ENCODE measurements at regions not wholly inside any gene's neighbourhood (a gene's known extent, or its start where the extent isn't known, plus 50 kb on each side); places are given as distances from the start of the nearest gene placed in this dataset.

DNA sequence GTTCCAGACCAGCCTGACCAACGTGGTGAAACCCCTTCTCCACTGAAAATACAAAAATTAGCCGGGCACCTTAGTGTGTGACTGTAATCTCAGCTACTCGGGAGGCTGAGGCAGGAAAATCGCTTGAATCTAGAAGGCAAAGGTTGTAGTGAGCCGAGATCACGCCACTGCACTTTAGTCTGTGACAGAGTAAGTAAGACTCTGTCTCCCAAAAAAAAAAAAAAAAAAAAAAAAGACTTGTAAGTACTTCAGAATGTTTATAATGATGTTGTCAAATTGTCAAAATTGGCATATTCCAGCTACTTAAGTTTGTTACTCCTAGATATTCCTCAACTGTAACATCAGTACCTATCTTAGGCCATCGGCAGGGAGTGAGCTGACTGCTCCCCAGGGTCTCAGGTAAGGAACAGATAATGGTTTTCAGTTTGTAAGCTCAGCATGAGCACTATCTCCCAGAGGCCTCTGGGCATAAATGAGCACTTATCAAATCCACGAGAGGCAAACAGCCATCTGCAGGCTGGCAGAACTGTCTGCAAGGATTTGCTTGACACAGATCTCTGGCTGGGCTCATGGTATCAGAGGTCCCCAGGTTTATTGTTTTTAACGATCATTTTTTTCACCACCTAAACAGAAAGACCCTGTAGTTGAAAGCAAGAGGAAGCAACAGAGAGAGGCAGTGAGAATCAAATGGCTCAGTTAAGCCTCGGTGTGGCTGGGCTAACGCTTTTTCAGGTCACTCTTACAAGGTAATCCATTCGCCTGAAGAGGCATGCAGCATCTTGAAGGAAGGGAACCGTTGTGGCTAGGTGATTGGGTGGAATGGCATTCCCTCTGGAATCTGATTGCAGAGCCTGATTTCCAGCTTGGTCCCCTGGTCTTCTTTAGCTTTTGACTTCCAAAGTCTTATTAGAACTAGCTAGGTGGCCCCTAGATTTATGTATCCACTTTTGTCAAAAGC, 115.9 kb downstream of the LY86 start:
- peak; percentile 40 for DNase-seq

- no peak for DNase-seq
Measured at GRCh38 chr6:6705061-6705425, 116.5 kb downstream of the LY86 start.

GRCh38 chr6:6705915-6706675, 117.6 kb downstream of the LY86 start:
- no peak for DNase-seq

GRCh38 chr6:6707143-6707542, 118.6 kb downstream of the LY86 start:
- DNase-seq = no peak

- DNase-seq = no peak
Measured at GRCh38 chr6:6709106-6709505, 120.6 kb downstream of the LY86 start.

DNA sequence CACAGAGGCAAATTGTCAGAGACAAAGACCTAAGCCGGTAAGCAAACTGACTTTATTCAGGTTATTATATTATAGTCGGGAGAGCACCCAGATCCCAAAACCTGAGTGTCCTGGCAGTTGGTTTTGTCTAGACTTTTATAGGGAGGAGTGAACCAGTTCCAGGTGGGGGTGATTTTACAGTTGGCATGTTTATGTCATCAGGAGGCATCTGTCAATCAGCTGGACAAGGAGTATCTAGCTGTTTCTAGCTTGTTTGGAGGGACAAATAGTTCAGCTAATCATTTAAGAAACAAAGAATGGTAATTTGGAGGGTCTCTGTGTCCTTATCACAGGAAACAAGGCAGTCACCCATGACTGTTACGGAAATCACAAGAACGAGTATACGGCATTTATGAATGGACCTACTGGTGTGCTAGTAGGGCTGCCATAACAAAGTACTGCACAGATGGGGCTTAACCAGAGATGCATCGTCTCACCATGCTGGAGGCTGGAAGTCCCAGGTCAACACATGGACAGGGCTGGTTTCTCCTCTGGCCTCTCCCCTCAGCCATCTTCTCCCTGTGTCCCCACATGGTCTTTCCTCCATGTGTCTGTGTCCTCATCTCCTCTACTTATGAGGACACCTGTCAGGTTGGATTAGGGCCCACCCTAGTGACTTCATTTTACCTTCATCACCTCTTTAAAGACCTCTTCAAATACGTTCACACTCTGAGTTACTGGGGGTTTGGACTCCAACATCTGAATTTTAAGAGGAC, 122.7 kb downstream of the LY86 start:
- no peak for DNase-seq

- no peak for DNase-seq
Measured at GRCh38 chr6:6711832-6712448, 123.4 kb downstream of the LY86 start.

- no peak for DNase-seq
Measured at GRCh38 chr6:6712449-6713403, 124.2 kb downstream of the LY86 start.

GRCh38 chr6:6713657-6714056, 125.1 kb downstream of the LY86 start:
- DNase-seq = no peak

GRCh38 chr6:6714118-6714897, 125.8 kb downstream of the LY86 start:
- DNase-seq = no peak

- no peak for DNase-seq
Measured at GRCh38 chr6:6714953-6715352, 126.4 kb downstream of the LY86 start.

DNA sequence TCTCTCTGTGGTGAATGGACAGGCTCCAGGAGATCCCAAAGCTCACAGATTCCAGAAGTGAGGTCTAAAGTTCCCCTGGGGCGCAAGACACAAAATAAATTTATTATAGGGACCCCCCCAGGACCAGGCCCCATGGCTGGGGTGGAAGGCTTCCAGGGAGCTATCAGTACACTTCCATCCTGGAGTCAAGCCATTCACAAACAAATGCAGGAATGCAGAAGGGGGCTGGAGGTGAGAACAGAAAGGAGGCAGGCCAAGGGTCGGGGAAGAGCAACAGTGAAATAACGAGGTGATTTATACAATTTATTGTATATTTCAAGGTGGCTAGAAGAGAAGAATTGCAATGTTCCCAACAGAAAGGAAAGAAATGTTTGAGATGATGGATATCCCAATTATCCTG, 126.9 kb downstream of the LY86 start:
- no peak for DNase-seq

DNA sequence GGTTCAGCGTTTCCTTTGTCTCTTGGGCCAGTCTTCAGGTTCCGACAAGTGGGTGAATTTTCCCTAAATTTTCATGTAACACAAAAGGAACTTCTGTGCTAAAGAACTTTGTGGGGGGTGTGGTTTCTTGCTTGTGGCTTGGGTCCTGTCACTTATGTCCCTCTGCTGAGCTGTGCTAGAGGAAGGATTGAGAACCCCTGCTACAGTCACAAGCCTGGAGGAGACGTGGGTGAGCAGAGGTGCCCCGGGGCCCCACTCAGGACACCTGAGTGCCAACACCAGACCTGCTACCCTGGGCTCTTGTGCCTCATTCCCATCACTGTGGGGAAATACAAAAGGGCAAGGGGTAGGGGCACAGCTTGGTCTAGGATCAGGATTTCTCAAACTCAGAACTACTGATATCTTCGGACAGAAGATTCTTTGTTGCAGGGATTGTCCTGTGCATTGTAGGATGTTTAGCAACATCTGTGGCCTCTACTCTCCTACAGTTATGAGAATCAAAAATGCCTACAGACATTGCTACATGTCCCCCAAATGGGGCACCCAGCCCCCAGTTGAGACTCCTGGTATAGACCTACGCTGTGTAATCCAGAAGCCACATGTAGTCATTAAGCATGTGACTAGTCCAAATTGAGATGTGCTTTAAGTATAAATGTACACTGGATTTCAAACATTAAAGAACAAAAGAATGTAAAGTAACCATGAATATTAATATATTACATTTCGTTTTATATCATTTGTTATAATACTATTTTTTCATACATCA, 128.7 kb downstream of the LY86 start:
- DNase-seq = no peak

GRCh38 chr6:6717953-6718352, 129.4 kb downstream of the LY86 start:
- no peak for DNase-seq

GRCh38 chr6:6721606-6722005, 133.1 kb downstream of the LY86 start:
- no peak for DNase-seq

- DNase-seq = no peak
Measured at GRCh38 chr6:6722195-6722594, 133.7 kb downstream of the LY86 start.

GRCh38 chr6:6723361-6723760, 134.8 kb downstream of the LY86 start:
- no peak for DNase-seq

DNA sequence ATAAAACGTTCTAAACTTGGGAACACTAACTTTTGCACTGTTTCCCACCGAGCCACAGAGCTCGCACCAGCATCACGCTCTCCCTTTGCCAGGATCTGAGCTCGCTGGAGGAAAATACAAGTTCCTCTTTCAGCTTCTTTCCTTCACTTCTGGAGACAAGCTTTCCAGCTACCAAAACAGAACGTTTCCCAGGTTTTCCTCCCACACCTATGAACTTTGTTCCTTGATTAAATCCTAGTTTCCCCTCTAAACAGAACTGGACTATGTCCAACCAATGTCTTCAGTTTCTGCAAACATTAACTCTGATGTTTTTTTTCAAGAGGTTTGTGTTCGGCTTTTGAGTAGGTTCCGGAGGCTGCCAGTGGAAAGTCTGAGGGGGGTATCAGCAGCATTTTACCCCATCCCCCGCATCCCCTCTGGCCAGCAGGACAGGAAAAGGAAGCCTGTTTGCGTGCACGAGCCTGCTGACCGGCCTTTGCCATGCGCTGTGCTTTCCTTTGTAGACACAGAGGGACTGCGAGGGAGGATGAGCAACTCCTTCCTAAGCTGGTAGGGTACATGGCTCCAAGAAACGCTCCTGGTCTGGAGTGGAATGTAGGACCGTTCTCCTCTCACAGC, 135.5 kb downstream of the LY86 start:
- no peak for DNase-seq

Measured in NCI-H187 treated with DMSO at 0.1 percent for 48 hours (cell line).